ENCODE measurements at regions not wholly inside any gene's neighbourhood (a gene's known extent, or its start where the extent isn't known, plus 50 kb on each side); places are given as distances from the start of the nearest gene placed in this dataset.

DNA sequence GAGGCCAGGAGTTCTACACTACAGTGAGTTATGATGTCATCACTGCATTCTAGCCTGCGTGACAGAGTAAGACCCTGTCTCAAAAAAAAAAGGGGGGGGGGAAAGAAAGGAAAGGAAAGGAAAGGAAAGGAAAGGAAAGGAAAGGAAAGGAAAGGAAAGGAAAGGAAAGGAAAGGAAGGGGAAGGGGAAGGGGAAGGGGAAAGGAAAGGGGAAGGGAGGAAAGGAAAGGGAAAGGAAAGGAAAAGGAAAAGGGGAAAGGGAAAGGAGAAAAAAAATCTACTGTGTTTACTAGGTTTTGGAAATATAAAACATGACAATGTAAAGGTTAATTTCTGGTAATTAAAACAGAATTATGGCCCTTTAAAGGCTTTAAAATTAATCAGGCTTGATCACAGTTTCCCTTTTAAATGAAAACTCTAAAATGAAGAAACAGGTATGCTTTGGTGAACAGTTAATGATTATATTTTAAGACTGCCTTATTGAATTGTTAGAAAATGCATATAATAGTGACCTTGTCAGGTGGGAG lies 131.9 kb upstream of the POU5F2 start:
- WGBS, result 93% methylated on average over 1 of the region's 1 CpG
- H3K4me1 ChIP-seq, result peaks cover 0 to 6% (median 0%) of the 10 kb centered on the region in 4 donors
- DNase-seq (ENCODE audit: extremely low spot score), result no peak
- TF ChIP-seq CTCF (IDR thresholded peaks at IDR 0.05), result no peak
- no peak for TF ChIP-seq EP300 (IDR thresholded peaks at IDR 0.05)
- TF ChIP-seq POLR2A (IDR thresholded peaks at IDR 0.05; ENCODE audit: low read depth), result no peak
- no peak for TF ChIP-seq POLR2AphosphoS5 (IDR thresholded peaks at IDR 0.05)
- H3K27me3 ChIP-seq, result no peaks in the 10 kb centered on the region
- H3K4me3 ChIP-seq, result no peak overlapping the region
- no peaks in the 10 kb centered on the region for H3K9me3 ChIP-seq
- intact Hi-C loops (cut with DNase I), result no loop called here
- H3K27ac ChIP-seq (replicated peaks in 1 of 4), result no peak overlapping the region
- no peaks in the 10 kb centered on the region for H3K36me3 ChIP-seq

DNA sequence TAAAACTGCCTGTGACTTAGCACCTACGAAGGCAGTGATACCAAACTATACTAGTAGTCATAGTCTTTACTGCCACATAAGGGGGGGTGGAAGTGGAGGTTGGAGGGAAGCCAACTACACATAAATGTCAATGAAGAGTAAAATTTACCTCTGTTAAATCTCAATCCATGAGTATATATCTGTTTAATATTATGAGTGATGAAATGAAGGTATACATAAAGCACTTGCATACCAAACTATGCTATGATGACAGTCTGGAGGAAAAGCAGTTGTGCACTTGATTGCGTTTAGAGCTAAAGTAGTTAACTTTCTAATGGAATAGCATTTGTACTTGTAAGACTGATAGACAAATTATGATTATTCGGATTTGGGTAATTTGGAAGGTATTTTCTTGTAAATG lies 129.2 kb upstream of the POU5F2 start:
- 93% methylated on average over 3 of the region's 3 CpGs for WGBS
- H3K36me3 ChIP-seq, result peaks cover 0 to 3% (median 0%) of the 10 kb centered on the region in 4 donors
- no peaks in the 10 kb centered on the region for H3K9me3 ChIP-seq
- intact Hi-C loops (cut with DNase I), result no loop called here
- DNase-seq (ENCODE audit: extremely low spot score), result no peak
- no peak overlapping the region for H3K27ac ChIP-seq (replicated peaks in 1 of 4)
- no peak overlapping the region for H3K4me3 ChIP-seq
- TF ChIP-seq POLR2AphosphoS5 (IDR thresholded peaks at IDR 0.05) (no peak), POLR2A (IDR thresholded peaks at IDR 0.05; ENCODE audit: low read depth) (no peak), EP300 (IDR thresholded peaks at IDR 0.05) (no peak), CTCF (IDR thresholded peaks at IDR 0.05) (no peak)
- no peaks in the 10 kb centered on the region for H3K27me3 ChIP-seq
- peaks cover 0 to 6% (median 0%) of the 10 kb centered on the region in 4 donors for H3K4me1 ChIP-seq

DNA sequence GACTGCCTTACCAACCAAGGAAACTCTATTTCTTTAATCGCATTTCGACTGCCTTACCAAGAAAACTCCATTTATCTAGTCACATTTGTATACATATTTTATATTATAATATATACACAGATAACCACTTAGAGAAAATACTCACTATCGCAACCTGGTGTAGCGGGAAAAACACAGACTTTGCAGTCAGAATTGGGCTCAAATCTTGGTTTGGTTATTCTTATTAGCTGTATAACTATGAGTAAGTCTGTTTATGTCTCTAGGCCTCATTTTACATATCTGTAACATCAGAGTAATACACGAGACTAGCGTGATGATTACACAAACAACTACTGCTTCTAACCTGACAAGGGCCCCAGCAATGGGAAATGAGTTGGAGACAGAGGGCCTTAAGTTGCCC lies 127.5 kb upstream of the POU5F2 start:
- DNase-seq (ENCODE audit: extremely low spot score), result no peak
- peaks cover 0 to under 1% (median 0%) of the 10 kb centered on the region in 4 donors for H3K4me1 ChIP-seq
- H3K27ac ChIP-seq (replicated peaks in 1 of 4), result no peak overlapping the region
- intact Hi-C loops (cut with DNase I), result no loop called here
- 78% methylated on average over 6 of the region's 6 CpGs for WGBS
- H3K9me3 ChIP-seq, result no peaks in the 10 kb centered on the region
- no peaks in the 10 kb centered on the region for H3K27me3 ChIP-seq
- TF ChIP-seq POLR2AphosphoS5 (IDR thresholded peaks at IDR 0.05), result no peak
- no peak for TF ChIP-seq CTCF (IDR thresholded peaks at IDR 0.05)
- TF ChIP-seq POLR2A (IDR thresholded peaks at IDR 0.05; ENCODE audit: low read depth), result no peak
- TF ChIP-seq EP300 (IDR thresholded peaks at IDR 0.05), result no peak
- no peak overlapping the region for H3K4me3 ChIP-seq
- H3K36me3 ChIP-seq, result peaks cover 0 to 8% (median 0%) of the 10 kb centered on the region in 4 donors

DNA sequence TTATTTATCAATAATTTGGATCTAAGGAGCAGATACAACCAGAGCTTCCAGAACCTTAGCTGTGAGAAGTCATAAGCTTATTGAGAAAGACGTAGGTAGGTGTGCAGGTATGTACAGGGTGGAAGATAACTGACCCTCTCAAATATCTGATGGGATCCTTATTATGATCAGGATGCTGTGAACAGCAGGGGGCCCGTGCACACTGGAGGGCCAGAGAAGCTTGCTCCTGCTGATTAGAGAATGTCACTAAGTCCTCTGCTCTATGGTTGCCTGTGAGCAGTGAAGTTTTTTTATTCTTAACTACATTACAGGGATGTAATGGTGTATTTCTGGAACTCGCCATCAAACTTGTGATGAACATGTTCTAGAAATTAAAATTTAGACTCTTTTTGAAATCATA lies 108.9 kb upstream of the POU5F2 start:
- no peaks in the 10 kb centered on the region for H3K36me3 ChIP-seq
- DNase-seq (ENCODE audit: extremely low spot score), result no peak
- no peak overlapping the region for H3K4me3 ChIP-seq
- 82% methylated on average over 3 of the region's 3 CpGs for WGBS
- peaks cover 0 to 3% (median 0%) of the 10 kb centered on the region in 4 donors for H3K9me3 ChIP-seq
- no peak for TF ChIP-seq EP300 (IDR thresholded peaks at IDR 0.05)
- no peak for TF ChIP-seq POLR2AphosphoS5 (IDR thresholded peaks at IDR 0.05)
- TF ChIP-seq CTCF (IDR thresholded peaks at IDR 0.05), result no peak
- no peak for TF ChIP-seq POLR2A (IDR thresholded peaks at IDR 0.05; ENCODE audit: low read depth)
- H3K4me1 ChIP-seq, result no peaks in the 10 kb centered on the region
- H3K27me3 ChIP-seq, result no peaks in the 10 kb centered on the region
- intact Hi-C loops (cut with DNase I), result no loop called here
- H3K27ac ChIP-seq (replicated peaks in 1 of 4), result no peak overlapping the region

GRCh38 chr5:93845376-93845775 lies 104.0 kb upstream of the POU5F2 start:
- Histone ChIP-seq H3K27ac (replicated peaks in 1 of 4) (no peak overlapping the region), H3K36me3 (no peaks in the 10 kb centered on the region), H3K4me3 (no peak overlapping the region), H3K4me1 (no peaks in the 10 kb centered on the region), H3K27me3 (no peaks in the 10 kb centered on the region), H3K9me3 (peaks cover 0 to 17% (median 5%) of the 10 kb centered on the region in 4 donors)
- TF ChIP-seq POLR2A (IDR thresholded peaks at IDR 0.05; ENCODE audit: low read depth) (no peak), CTCF (IDR thresholded peaks at IDR 0.05) (no peak), EP300 (IDR thresholded peaks at IDR 0.05) (no peak), POLR2AphosphoS5 (IDR thresholded peaks at IDR 0.05) (no peak)
- intact Hi-C loops (cut with DNase I), result no loop called here
- WGBS, result 100% methylated on average over 2 of the region's 2 CpGs
- no peak for DNase-seq (ENCODE audit: extremely low spot score)

Data from esophagus muscularis mucosa (tissue), 4 donors.